GM23248 (cell line): ENCODE measurements at regions not wholly inside any gene's neighbourhood (a gene's known extent, or its start where the extent isn't known, plus 50 kb on each side); places are given as distances from the start of the nearest gene placed in this dataset.

Experiments used
- EZH2 ChIP-seq: fragments of 200-600 bp; sonication (generic); IDR thresholded peaks from 2 replicates; pipeline ENCODE4 v1.6.1; 2018; ENCODE audit warnings: antibody characterized with exemption, mild to moderate bottlenecking; ENCODE audit not compliant: insufficient read depth, poor library complexity, severe bottlenecking
- EZH2phosphoT487 ChIP-seq: fragments of 200-600 bp; sonication (generic); IDR thresholded peaks from 2 replicates; pipeline ENCODE4 v1.6.1; 2018; ENCODE audit warnings: antibody characterized with exemption, moderate library complexity, mild to moderate bottlenecking, low read depth; ENCODE audit not compliant: insufficient read depth

GRCh38 chr13:72645521-72645920, 81.9 kb downstream of the MZT1 start:
- no peak for TF ChIP-seq EZH2
- TF ChIP-seq EZH2phosphoT487: no peak
